ENCODE measurements at regions not wholly inside any gene's neighbourhood (a gene's known extent, or its start where the extent isn't known, plus 50 kb on each side); places are given as distances from the start of the nearest gene placed in this dataset.
"Not testable (repeated sequence)": the region's sequence is repeated elsewhere in the genome, so short reads cannot be mapped to it uniquely, and the experiment has no call there.

DNA sequence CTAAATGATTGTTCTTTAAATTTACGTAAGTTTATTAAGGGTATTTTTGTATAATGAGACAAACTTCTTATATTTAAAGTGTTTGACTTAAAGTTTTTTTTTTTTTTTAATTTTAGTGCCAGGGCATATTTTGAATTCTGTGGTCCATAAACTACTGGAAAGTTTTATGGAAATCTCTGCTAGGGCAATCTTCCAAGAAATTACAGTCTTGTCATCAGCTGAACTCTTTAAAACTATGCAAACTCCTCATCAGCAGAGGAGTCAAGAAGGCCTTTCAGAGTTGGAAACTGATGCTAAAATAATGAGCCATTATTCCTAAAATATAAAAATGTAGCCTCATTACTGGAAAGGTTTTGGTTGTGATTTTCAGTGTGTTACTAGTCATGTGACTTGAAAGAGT is 1201.9 kb downstream of the BRINP3 start:
- Mint-ChIP-seq H3K27ac (no peak overlapping the region), H3K9me3 (peaks cover 19% of the 10 kb centered on the region), H3K27me3 (no peaks in the 10 kb centered on the region), H3K36me3 (ENCODE audit: low read depth) (no peaks in the 10 kb centered on the region), H3K4me3 (no peak overlapping the region), H3K4me1 (ENCODE audit: low read depth) (no peaks in the 10 kb centered on the region)
- intact Hi-C loops (cut with micrococcal nuclease) = no loop called here

DNA sequence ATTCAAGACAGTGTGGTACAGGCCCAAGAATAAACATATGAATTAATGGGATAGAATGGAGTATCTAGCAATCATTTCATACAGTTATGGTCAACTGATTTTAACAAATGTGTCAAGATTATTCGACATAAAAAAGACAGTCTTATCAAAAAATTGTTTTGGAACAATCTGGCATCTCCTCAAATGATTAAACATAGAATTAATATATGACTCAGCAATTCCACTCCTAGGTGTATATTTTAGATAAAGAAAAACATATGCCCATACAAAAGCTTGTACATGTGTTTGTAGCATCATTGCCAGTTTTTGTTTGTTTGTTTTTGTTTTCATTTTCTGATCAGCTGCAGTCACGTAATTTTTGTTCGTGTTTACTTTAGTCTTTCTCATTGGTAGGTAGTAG is 1188.3 kb downstream of the BRINP3 start:
- intact Hi-C loops (cut with micrococcal nuclease) = no loop called here
- H3K36me3 Mint-ChIP-seq (ENCODE audit: low read depth) = no peaks in the 10 kb centered on the region

DNA sequence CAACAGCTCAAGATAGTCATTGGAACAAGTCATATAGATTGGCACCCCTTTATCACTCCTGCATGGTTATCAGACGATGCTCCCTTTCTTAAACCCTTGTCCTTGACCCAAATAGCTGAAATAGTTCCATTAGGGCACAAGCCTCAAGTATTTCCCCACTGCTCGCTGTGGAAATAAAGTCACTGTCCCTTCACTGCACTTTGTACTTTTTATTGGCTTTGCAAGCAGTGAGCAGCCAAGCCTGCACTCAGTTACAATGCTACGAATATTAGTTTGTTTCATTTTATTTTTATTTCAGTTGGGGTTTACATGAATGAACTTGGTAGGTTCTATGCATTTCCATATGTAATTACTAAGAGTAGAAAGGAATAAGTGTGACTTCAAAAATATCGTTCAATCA is 1176.4 kb downstream of the BRINP3 start:
- intact Hi-C loops (cut with micrococcal nuclease) = no loop called here
- no peak overlapping the region for H3K4me3 Mint-ChIP-seq
- H3K27me3 Mint-ChIP-seq = no peaks in the 10 kb centered on the region
- no peak overlapping the region for H3K27ac Mint-ChIP-seq
- peaks cover 34% of the 10 kb centered on the region for H3K9me3 Mint-ChIP-seq
- no peaks in the 10 kb centered on the region for H3K36me3 Mint-ChIP-seq (ENCODE audit: low read depth)
- H3K4me1 Mint-ChIP-seq (ENCODE audit: low read depth) = no peaks in the 10 kb centered on the region

More for the DNA sequence above, 1188.3 kb downstream of the BRINP3 start:
- Mint-ChIP-seq H3K27me3 (no peaks in the 10 kb centered on the region), H3K27ac (no peak overlapping the region), H3K4me1 (ENCODE audit: low read depth) (no peaks in the 10 kb centered on the region), H3K4me3 (no peak overlapping the region), H3K9me3 (peaks cover 10% of the 10 kb centered on the region)

DNA sequence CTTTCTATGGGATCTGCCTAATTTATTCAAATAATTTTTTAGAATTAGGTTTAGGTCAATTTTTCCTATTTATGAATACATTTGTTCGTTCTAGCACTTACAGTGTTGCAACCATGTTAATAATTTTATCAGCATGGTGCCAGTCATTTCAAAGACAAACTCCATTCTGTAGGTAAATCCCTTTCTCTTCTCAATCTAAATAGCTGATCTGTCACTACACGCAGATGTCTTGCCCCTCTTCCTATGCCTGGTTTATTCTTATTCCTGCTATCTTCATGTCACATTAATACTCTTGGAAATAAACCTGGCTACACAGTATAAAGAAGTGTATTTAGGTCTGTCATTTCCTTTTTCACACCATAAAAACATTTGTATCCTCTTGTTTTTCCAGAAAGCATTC is 1172.4 kb downstream of the BRINP3 start:
- Mint-ChIP-seq H3K27me3 (no peaks in the 10 kb centered on the region), H3K27ac (no peak overlapping the region), H3K4me1 (ENCODE audit: low read depth) (no peaks in the 10 kb centered on the region), H3K36me3 (ENCODE audit: low read depth) (no peaks in the 10 kb centered on the region), H3K4me3 (no peak overlapping the region), H3K9me3 (peaks cover 20% of the 10 kb centered on the region)
- intact Hi-C loops (cut with micrococcal nuclease) = no loop called here

DNA sequence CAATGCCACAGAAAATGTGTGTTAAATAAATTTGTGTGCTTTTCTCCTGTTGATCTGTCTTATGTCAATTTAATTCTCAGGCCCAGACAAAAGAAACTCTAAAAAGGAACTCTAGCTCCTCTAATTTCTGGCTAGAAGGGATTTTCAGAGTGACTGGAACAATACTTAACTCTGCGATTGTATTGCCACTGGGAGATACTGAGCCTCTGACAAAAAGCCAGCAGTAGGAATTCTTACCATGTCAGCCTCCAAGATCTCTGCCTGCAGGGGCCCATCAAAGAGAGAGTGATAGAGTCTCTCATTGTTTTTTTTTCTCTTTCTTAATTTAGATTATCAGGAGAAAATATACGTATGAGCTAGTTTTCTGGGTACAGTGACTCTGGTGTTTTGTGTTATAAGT is 1165.7 kb downstream of the BRINP3 start:
- Mint-ChIP-seq H3K4me1 (ENCODE audit: low read depth) (no peaks in the 10 kb centered on the region), H3K4me3 (no peak overlapping the region), H3K9me3 (peaks cover 31% of the 10 kb centered on the region)

DNA sequence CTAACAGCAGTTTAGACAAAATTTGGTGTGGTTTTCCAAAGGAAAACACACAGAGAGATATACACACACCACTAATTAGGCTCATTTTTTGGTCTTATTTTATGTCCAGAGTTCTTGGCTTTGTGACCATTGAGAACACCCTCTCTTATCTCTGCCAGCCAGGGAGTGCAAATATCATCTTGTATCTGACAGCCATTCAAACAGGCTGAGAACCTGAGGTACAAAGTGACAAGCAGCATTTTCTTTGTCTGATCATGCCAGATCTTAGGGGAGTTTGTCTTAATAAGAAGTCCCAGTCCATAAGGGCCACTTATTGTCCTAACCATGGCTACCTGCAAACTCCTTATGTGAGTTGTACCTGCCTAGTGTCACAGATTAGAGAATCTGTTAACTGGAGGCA is 1165.2 kb downstream of the BRINP3 start:
- H3K4me3 Mint-ChIP-seq = no peak overlapping the region
- H3K27ac Mint-ChIP-seq = no peak overlapping the region
- peaks cover 33% of the 10 kb centered on the region for H3K9me3 Mint-ChIP-seq
- H3K27me3 Mint-ChIP-seq = no peaks in the 10 kb centered on the region
- intact Hi-C loops (cut with micrococcal nuclease) = no loop called here
- no peaks in the 10 kb centered on the region for H3K36me3 Mint-ChIP-seq (ENCODE audit: low read depth)
- H3K4me1 Mint-ChIP-seq (ENCODE audit: low read depth) = no peaks in the 10 kb centered on the region

More for the DNA sequence above, 1165.7 kb downstream of the BRINP3 start:
- Mint-ChIP-seq H3K36me3 (ENCODE audit: low read depth) (no peaks in the 10 kb centered on the region), H3K27me3 (no peaks in the 10 kb centered on the region), H3K27ac (no peak overlapping the region)
- intact Hi-C loops (cut with micrococcal nuclease) = no loop called here

DNA sequence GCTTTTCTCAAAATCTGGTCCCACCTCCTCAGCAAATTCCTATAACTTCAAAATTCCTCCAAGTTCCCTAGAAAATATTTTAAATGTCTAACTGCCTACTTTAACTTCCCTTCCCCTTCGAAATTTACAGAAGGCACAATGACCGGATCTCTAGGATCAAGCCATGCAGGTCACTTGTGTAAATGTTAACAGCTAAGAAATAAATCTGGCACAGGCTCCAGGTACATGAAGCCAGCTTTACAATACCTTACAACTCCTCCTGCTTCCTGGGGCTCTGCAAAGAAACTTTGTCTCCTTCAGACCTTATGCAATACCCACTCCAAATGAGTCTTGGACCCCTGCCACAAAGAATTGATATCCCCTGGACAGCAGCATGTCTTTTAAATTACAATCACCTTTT is 1164.2 kb downstream of the BRINP3 start:
- no peak overlapping the region for H3K27ac Mint-ChIP-seq
- H3K36me3 Mint-ChIP-seq (ENCODE audit: low read depth) = no peaks in the 10 kb centered on the region
- H3K4me1 Mint-ChIP-seq (ENCODE audit: low read depth) = no peaks in the 10 kb centered on the region
- intact Hi-C loops (cut with micrococcal nuclease) = no loop called here
- no peak overlapping the region for H3K4me3 Mint-ChIP-seq
- H3K9me3 Mint-ChIP-seq = peaks cover 33% of the 10 kb centered on the region
- H3K27me3 Mint-ChIP-seq = no peaks in the 10 kb centered on the region

DNA sequence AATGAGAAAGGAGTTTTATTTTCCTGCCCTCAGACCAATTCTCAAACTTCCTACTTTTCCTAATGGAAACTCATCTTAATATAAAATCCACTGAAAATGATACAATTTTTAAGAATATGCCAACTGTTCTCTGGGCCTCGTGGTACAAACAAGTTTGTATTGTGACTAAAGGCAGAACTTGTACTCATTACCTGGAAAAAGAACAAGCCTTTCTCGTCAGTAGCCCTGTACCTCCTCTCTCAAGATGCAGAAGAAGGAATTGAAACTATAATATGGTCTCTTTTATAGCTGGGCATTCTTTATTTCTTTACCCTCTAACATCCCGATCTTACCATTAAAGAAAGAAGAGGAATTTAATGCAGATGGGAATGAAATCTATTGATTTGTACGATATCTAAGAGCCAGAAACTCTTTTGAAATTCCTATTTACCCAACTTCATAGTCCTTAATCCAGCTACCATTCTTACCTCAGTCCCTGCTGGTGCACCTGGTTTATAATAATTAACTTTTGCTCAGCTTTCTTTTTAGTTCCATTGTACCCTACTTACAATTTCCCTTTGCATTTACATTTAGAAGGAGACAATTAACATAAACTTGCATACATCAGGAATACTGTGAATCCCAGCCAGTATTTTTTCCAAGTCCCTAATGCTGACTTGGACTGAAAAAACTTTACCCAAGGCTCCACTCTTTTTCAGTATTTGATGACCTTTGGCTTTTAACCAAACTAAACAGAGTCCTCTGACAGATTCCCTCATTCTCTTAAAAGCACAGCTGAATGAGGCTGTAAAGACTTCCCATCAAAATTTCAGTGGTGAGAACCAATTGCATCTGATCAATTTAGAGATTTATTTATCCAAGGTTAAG is 1162.4 kb downstream of the BRINP3 start:
- Mint-ChIP-seq H3K27ac (no peak overlapping the region), H3K4me3 (no peak overlapping the region), H3K9me3 (peaks cover 39% of the 10 kb centered on the region), H3K36me3 (ENCODE audit: low read depth) (no peaks in the 10 kb centered on the region), H3K27me3 (no peaks in the 10 kb centered on the region), H3K4me1 (ENCODE audit: low read depth) (no peaks in the 10 kb centered on the region)
- intact Hi-C loops (cut with micrococcal nuclease) = no loop called here

DNA sequence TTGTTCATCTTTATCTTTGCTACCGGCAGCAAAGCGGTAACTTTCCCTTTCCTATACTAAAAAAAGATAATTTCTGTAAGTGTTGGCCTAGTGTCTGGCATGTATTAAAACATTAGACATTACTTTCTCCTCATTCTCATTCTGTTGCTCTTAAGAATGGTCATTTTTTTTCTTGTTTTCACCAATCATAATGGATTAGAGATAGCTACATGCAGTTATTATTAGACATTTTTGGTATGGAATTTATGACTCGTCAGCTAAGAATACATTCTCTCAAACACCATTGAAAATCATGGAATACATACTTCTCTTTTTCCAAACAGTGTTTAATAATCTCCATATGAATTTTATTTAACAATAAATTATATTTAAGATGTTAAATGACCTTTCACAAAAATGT is 1154.6 kb downstream of the BRINP3 start:
- intact Hi-C loops (cut with micrococcal nuclease) = no loop called here
- Mint-ChIP-seq H3K27me3 (no peaks in the 10 kb centered on the region), H3K4me1 (ENCODE audit: low read depth) (no peaks in the 10 kb centered on the region), H3K27ac (no peak overlapping the region), H3K9me3 (peaks cover 21% of the 10 kb centered on the region), H3K36me3 (ENCODE audit: low read depth) (no peaks in the 10 kb centered on the region), H3K4me3 (no peak overlapping the region)

DNA sequence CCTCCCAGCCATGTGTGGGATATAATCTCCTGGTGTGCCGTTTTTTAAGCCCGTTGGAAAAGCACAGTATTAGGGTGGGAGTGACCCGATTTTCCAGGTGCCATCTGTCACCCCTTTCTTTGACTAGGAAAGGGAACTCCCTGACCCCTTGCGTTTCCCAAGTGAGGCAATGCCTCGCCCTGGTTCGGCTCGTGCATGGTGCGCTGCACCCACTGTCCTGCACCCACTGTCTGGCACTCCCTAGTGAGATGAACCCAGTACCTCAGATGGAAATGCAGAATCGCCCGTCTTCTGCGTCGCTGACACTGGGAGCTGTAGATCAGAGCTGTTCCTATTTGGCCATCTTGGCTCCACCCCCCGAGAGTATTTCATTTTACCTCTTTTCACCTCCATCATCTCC is 1146.6 kb downstream of the BRINP3 start:
- H3K36me3 Mint-ChIP-seq (ENCODE audit: low read depth); H3K27me3 Mint-ChIP-seq; H3K4me1 Mint-ChIP-seq (ENCODE audit: low read depth); H3K4me3 Mint-ChIP-seq; intact Hi-C loops (cut with micrococcal nuclease); H3K27ac Mint-ChIP-seq: not testable (repeated sequence)
- H3K9me3 Mint-ChIP-seq = peaks cover 44% of the 10 kb centered on the region

DNA sequence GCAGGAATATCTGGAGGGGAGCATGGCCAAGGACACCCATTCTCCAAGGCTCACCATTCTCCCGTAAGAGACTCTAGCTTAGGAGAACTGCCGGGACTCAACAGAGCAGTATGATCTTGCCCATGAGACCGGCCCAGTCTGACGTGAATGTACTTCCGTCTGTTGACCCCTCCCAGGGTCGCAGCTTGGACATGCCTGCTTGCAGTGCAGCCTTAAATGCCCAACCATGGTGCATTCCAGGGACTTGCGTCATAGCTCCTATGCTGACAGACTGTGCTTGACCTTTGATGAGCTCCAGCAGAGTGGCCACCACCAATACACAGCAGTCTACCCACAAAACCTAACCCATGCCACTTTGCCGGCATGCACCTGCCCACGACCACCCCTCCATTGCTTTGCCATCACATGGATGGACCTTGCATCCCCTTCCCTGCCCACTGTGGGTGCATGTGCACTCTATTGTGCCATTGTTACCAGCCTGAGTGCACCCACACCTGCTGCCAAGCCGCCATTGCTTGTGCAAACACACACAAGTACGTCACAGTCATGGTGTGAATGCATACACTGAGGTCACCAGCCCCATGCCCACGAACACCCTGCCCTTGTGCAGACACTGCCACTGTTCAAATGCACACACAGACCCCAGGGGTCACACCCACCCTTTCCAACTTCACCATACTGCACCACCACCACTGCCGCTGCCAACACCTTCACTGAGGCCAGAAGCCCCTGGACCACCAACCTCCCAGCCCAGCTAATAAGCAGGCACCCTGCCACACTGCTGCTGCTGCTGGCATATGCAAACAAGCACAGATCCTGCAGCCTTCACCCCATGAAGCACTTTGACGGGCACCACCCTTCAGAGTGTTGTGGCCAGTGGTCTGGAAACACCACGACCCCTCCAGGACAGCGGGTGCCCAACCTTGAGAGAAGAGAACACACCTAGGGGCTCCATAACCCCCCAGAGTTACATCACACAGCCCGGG is 1141.3 kb downstream of the BRINP3 start:
- intact Hi-C loops (cut with micrococcal nuclease) = no loop called here
- Mint-ChIP-seq H3K4me3 (no peak overlapping the region), H3K27me3 (no peaks in the 10 kb centered on the region), H3K4me1 (ENCODE audit: low read depth) (no peaks in the 10 kb centered on the region), H3K27ac (no peak overlapping the region), H3K36me3 (ENCODE audit: low read depth) (no peaks in the 10 kb centered on the region), H3K9me3 (peaks cover 23% of the 10 kb centered on the region)

DNA sequence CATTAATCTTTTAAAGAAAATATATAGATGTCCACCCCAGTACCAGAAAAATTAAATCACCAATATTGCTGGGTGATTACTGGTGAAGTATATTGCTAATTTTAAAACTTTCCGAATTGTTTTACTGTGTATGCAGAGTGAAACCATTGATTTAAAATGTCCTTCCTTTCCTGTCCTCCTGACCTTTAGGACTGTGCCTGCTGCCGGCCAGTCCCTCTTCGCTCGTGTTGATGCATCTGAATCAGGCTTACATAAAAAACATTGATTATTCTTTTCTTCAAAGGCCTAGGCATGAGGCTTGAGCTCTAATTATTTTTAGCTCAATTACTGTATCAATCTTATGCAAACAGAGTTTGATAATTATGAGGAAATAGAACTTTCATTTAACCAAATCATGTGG is 1128.1 kb downstream of the BRINP3 start:
- Mint-ChIP-seq H3K9me3 (no peaks in the 10 kb centered on the region), H3K36me3 (ENCODE audit: low read depth) (no peaks in the 10 kb centered on the region), H3K4me1 (ENCODE audit: low read depth) (no peaks in the 10 kb centered on the region), H3K4me3 (no peak overlapping the region), H3K27me3 (no peaks in the 10 kb centered on the region), H3K27ac (no peak overlapping the region)
- intact Hi-C loops (cut with micrococcal nuclease) = loop anchor here (10.0 kb wide), 1 partner anchor 55 kb away; no protein-coding TSS in a partner anchor

DNA sequence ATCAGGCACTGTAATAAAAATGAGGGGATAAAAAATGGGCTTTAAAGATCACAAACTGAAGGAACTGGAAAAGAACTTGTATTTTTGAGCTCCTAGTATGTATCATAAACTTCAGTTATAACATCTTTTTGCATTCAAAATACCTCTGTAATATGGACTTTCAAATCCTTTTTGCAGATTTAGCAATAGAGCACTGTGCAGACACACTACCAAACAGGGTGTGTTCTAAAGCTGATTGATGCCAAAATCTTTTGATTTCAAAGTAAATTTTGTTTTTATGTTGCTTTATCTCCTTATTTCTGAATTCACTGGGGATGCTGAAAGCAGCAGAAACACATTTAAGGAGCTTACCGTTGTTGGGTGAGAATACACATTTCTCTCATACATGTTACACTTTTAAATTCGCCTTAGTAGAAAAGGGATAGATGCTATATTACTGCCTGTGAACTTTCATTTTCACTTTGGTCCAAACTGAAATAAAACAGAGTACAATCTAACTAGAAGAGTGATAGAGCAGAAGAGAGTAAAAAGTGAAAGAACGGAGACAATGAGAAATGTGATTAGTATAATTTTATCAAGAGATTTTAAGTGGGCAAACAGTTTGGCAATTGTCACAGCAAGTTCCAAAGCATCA is 1126.6 kb downstream of the BRINP3 start:
- Mint-ChIP-seq H3K4me3 (no peak overlapping the region), H3K27me3 (no peaks in the 10 kb centered on the region), H3K4me1 (ENCODE audit: low read depth) (no peaks in the 10 kb centered on the region), H3K36me3 (ENCODE audit: low read depth) (no peaks in the 10 kb centered on the region), H3K9me3 (no peaks in the 10 kb centered on the region), H3K27ac (no peak overlapping the region)
- intact Hi-C loops (cut with micrococcal nuclease) = no loop called here

DNA sequence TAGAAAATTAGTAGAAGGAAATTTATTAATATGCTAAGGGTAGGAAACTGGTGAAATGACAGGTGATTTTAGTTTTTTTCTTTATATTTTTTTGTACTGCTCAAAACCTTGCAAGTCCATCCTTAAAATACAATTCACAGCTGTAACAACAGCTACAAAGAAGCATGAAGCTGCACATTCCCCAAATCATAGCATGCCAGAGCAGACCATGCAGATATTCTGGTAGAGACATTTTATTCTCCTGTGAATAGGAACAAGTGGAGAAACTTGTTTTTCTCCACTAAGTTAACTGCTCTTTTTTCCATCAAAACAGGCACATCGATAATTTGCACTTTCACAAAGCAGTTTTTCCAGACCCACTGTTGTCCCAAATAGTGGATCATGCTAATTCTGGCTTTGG is 1125.7 kb downstream of the BRINP3 start:
- no peaks in the 10 kb centered on the region for H3K4me1 Mint-ChIP-seq (ENCODE audit: low read depth)
- no peaks in the 10 kb centered on the region for H3K27me3 Mint-ChIP-seq
- intact Hi-C loops (cut with micrococcal nuclease) = no loop called here
- H3K9me3 Mint-ChIP-seq = no peaks in the 10 kb centered on the region
- no peak overlapping the region for H3K4me3 Mint-ChIP-seq
- H3K36me3 Mint-ChIP-seq (ENCODE audit: low read depth) = no peaks in the 10 kb centered on the region
- H3K27ac Mint-ChIP-seq = no peak overlapping the region

Measured in dendritic cell treated with granulocyte-macrophage colony-stimulating factor and Interleukin-4, amounts not matched to agents 40 ng/mL and 50 ng/mL, for 4 days (primary cell).